ENCODE measurements at regions not wholly inside any gene's neighbourhood (a gene's known extent, or its start where the extent isn't known, plus 50 kb on each side); places are given as distances from the start of the nearest gene placed in this dataset.

DNA sequence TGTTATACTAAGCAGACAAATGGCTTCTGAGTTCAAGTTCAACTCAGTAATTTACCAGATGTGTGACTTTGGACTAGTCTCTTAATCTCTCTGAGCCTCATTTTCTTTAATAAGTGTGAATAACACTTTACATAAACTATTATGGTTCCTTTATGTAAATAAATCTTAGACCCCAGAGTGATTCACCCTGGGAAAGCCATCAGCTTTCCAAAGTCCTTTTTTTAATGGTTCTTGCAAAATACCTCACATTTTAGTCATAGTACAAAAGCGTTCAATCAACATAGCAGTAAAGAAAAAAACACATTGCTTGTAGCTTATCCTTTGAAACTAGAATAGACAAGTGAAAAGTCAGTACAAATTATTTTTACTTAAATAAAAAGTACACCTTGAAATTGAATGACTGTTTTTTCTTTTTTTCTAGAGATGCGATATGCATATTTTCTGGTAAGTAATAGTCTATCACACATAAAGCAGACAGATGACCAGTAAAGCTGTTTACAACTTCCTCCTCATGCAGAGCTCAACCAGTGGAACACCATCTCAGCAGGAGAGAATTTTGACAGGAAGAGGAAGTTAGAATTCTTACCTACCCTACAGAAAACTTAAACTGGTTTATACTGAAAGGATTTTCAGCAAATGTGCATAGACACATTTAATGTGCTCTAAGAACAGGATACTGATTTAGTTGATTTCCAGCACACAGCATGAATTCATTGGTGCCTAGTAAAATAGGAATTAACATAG lies 123.0 kb upstream of the AGBL1 start:
- no peak for DNase-seq (ENCODE audit: low read depth, low spot score)
- in situ Hi-C loops (cut with HindIII; ENCODE audit: low pct_unique_long_range_greater_than_20kb, low sequenced_read_pairs) = no loop called here

DNA sequence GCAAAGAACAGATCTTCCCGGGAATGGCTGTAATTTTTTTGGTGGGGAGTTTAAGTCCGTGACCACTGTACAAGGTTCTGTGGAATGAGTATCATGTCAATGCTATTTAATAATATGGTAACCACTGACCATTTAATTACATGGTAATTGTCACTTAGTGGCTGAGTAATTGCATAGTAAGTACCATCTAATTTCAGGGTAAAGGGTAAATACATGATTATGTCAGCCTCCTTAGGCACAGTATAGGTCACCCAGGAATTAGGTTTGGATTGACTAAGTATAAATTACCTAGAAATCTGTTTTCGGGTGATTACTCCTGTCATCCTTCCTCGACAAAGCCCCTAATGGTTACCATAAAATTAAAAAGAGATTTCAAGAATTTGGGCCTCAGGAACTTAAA lies 120.1 kb upstream of the AGBL1 start:
- no peak for DNase-seq (ENCODE audit: low read depth, low spot score)
- in situ Hi-C loops (cut with HindIII; ENCODE audit: low pct_unique_long_range_greater_than_20kb, low sequenced_read_pairs) = no loop called here

- in situ Hi-C loops (cut with HindIII; ENCODE audit: low pct_unique_long_range_greater_than_20kb, low sequenced_read_pairs) = no loop called here
- no peak for DNase-seq (ENCODE audit: low read depth, low spot score)
Measured at GRCh38 chr15:85960381-85960780, 119.3 kb upstream of the AGBL1 start.

DNA sequence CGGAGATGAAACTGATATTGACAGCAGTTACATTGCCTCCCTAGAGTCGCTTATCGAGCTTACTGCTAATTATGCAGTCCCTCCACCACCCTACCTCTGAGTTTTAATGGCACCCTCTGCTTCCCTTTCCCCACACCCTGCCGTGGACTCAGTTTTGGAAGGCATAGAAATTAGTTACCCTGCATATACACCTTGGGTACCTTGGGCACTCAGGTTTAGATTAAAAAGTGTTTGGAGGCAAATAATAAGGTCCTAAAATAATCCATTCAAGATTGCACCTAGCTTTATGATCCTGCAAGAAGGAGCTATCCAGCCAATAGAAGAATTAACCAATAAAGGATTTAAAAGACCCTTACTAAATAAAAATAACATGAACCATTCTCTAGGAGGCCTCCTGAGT lies 117.8 kb upstream of the AGBL1 start:
- in situ Hi-C loops (cut with HindIII; ENCODE audit: low pct_unique_long_range_greater_than_20kb, low sequenced_read_pairs) = no loop called here
- DNase-seq (ENCODE audit: low read depth, low spot score) = no peak

DNA sequence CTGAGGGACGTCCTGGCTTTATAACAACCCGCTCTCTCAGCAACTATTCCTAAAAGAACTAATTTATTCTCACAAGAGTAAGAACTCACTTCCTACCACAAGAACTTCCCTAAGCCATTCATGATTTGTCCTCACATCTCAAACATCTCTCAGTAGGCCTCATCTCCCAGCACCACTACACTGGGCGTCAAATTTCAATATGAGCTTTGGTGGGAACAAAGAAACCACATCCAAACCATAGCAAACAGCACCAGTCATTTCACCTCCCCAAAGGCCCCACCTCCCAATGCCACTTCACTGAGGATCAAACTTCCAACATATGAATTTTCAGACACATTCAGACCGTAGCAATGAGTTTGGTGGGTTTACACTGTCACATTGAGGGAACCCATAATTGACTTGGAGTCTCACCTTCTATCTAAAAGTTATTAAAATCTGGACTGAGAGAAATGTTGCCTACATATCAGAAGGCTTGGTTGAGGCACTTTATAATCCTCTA lies 116.4 kb upstream of the AGBL1 start:
- no peak for DNase-seq (ENCODE audit: low read depth, low spot score)
- in situ Hi-C loops (cut with HindIII; ENCODE audit: low pct_unique_long_range_greater_than_20kb, low sequenced_read_pairs) = no loop called here

DNA sequence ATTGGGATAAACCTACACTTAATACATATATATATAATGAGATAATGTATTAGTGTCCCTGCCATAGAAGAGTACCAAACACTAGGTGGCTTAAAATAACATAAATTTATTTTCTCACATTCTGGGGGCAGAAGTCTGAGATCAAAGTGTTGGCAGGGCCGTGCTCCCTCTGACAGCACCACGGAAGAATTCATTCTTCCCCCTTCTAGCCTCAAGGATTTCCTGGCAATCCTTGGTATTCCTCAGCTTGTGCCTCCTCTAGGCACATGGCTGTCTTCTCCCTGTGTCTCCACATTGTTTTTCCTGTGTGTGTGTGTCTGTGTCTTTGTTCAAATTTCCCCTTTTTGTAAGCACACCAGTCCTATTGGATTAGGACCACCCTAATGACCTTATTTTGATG lies 115.2 kb upstream of the AGBL1 start:
- DNase-seq (ENCODE audit: low read depth, low spot score) = no peak
- in situ Hi-C loops (cut with HindIII; ENCODE audit: low pct_unique_long_range_greater_than_20kb, low sequenced_read_pairs) = no loop called here

DNA sequence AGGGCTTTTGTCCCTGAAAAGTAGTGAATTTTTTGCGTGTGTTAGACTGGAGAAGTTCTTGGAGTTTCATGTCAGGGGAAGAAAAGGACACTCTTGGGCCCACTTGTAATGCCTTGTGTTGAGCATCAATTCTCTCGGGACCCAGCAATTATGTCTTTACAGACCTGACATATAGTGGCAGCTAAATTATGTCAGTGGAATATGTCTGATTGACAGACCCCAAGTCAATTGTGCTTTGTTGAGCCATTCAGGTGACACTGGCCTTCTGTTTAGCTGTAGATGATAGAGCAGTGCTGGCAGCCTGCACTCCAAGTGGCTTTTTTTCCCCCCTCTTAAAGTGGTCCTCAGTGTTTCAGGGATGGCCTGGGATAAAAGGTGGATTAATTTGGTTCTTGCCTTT lies 112.1 kb upstream of the AGBL1 start:
- in situ Hi-C loops (cut with HindIII; ENCODE audit: low pct_unique_long_range_greater_than_20kb, low sequenced_read_pairs) = no loop called here
- DNase-seq (ENCODE audit: low read depth, low spot score) = no peak

- in situ Hi-C loops (cut with HindIII; ENCODE audit: low pct_unique_long_range_greater_than_20kb, low sequenced_read_pairs) = no loop called here
- no peak for DNase-seq (ENCODE audit: low read depth, low spot score)
Measured at GRCh38 chr15:85972805-85973540, 106.7 kb upstream of the AGBL1 start.

- in situ Hi-C loops (cut with HindIII; ENCODE audit: low pct_unique_long_range_greater_than_20kb, low sequenced_read_pairs) = no loop called here
- DNase-seq (ENCODE audit: low read depth, low spot score) = no peak
Measured at GRCh38 chr15:85973584-85974347, 105.9 kb upstream of the AGBL1 start.

DNA sequence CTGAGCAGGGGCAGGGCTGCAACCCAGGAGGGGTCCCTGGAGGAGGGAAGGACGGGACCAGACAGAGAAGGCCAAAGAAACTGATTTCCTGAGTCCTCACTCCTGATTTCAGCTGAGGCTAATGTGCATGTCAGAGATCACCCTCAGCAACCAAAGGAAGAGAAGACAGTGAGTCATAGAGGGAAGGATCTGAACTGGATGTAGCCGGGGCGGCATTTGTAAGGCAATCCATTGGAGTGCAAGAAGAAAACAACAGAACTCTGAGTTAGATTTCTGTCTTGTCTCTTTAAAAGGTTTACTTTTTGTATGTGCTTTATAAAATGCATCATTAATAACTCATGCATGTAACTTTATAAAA lies 105.3 kb upstream of the AGBL1 start:
- in situ Hi-C loops (cut with HindIII; ENCODE audit: low pct_unique_long_range_greater_than_20kb, low sequenced_read_pairs) = no loop called here
- no peak for DNase-seq (ENCODE audit: low read depth, low spot score)

- no peak for DNase-seq (ENCODE audit: low read depth, low spot score)
- in situ Hi-C loops (cut with HindIII; ENCODE audit: low pct_unique_long_range_greater_than_20kb, low sequenced_read_pairs) = no loop called here
Measured at GRCh38 chr15:85974742-85975141, 104.9 kb upstream of the AGBL1 start.

GRCh38 chr15:85976102-85976501 lies 103.6 kb upstream of the AGBL1 start:
- DNase-seq (ENCODE audit: low read depth, low spot score) = no peak
- in situ Hi-C loops (cut with HindIII; ENCODE audit: low pct_unique_long_range_greater_than_20kb, low sequenced_read_pairs) = no loop called here

DNA sequence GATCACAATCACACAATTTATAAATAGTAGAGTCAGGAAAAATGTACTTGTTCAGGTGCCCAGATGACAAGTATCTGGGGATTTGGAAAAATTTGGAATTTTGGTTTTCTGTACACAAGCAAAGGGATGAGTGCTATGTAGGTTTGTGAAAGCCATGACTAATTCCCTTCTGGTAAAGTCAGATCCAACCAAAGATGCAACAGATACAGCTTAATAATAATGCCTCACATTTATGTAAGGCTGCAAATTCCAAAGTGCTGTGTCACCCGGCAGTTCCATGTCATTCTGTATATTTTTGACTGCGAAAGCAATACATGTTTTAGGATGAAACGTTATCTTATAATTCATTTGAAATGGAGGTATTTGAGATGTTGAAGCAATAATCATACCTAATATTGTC lies 102.7 kb upstream of the AGBL1 start:
- in situ Hi-C loops (cut with HindIII; ENCODE audit: low pct_unique_long_range_greater_than_20kb, low sequenced_read_pairs) = no loop called here
- DNase-seq (ENCODE audit: low read depth, low spot score) = no peak

GRCh38 chr15:85977586-85977985 lies 102.1 kb upstream of the AGBL1 start:
- in situ Hi-C loops (cut with HindIII; ENCODE audit: low pct_unique_long_range_greater_than_20kb, low sequenced_read_pairs) = no loop called here
- DNase-seq (ENCODE audit: low read depth, low spot score) = no peak

DNA sequence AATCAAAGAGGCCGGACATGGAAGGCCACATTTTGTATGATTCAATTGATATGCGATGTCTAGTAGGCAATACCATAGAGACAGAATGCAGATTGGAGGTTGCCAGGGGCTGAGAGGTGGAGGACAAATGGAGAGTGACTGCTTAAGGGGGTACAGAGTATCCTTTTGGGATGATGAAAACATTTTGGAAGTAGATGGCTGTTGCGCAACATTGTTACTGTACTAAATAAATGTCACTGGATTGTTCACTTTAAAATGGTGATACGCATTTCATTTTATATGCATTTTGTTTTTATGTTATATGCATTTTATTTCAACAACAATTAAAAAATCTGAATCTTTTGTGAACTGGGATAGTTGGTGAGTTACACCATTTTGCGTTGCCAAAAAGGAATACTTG lies 99.7 kb upstream of the AGBL1 start:
- no peak for DNase-seq (ENCODE audit: low read depth, low spot score)
- in situ Hi-C loops (cut with HindIII; ENCODE audit: low pct_unique_long_range_greater_than_20kb, low sequenced_read_pairs) = no loop called here

DNA sequence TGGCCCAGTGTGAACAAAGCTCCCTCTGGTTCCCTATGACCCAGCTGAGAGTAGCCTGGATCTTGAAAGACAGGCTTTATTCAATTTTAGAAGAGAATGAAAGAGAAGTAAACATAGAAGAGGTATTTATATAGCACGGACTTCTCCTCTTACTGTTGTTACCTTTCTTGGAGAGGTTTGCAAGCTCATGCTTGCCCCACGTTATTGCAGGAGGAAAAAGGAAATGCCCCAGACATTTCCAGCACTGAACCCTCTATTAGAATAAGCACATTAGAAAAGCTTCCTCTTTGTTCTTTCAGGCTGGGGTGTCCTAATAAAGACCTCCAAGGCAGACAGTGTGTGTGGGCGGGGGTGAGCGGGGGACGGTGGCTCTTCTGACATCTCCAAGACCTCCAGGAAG lies 98.7 kb upstream of the AGBL1 start:
- DNase-seq (ENCODE audit: low read depth, low spot score) = no peak
- in situ Hi-C loops (cut with HindIII; ENCODE audit: low pct_unique_long_range_greater_than_20kb, low sequenced_read_pairs) = no loop called here

- in situ Hi-C loops (cut with HindIII; ENCODE audit: low pct_unique_long_range_greater_than_20kb, low sequenced_read_pairs) = no loop called here
- no peak for DNase-seq (ENCODE audit: low read depth, low spot score)
Measured at GRCh38 chr15:85984241-85984640, 95.4 kb upstream of the AGBL1 start.

DNA sequence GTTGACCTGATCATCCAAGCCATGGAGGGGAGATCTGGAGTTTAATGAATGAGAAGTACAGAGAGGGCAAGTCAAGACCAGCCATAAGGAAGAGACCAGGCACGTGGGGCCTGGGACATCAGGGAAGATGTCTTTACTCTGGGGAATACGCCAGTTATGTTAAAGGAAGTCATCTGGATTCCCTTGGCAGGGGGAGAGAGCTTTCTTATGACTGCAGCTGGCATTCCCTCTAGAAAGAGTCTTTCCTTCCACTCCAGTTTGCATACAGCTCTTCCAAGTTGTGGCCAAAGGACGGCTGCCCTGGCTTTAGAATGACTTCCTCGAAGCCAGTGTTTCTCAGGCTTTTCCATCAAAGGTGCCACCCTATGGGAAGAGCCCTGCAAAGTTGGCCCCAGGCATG lies 93.6 kb upstream of the AGBL1 start:
- DNase-seq (ENCODE audit: low read depth, low spot score) = no peak
- in situ Hi-C loops (cut with HindIII; ENCODE audit: low pct_unique_long_range_greater_than_20kb, low sequenced_read_pairs) = no loop called here

DNA sequence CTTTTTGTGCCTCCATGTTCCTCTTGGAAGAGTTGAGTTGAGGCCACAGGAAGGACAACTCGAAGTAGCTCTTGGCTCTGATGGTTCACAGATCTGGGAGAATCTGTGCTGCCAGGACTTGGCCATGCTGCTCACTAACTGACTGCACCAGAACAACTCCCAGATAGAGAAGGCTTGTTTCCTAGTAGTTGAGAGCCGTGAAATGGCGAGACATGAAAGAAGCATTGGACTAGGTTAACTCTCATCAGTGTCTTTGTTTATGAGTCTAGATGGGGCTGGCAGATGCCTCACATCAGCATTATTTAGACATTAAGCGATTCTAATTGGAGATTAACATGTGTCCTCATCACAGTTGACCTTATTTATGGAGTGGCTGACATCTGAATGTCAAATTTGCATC lies 92.9 kb upstream of the AGBL1 start:
- no peak for DNase-seq (ENCODE audit: low read depth, low spot score)
- in situ Hi-C loops (cut with HindIII; ENCODE audit: low pct_unique_long_range_greater_than_20kb, low sequenced_read_pairs) = no loop called here

All from SK-MEL-5 (cell line).